Middle frontal gyrus (tissue), 1 donor: ENCODE measurements at regions not wholly inside any gene's neighbourhood (a gene's known extent, or its start where the extent isn't known, plus 50 kb on each side); places are given as distances from the start of the nearest gene placed in this dataset.

Experiments used
- DNase-seq: peaks from one replicate; pipeline ENCODE4 v3.0.0-alpha.2; 2015; ENCODE audit warnings: low spot score; ENCODE audit errors: extremely low spot score

- no peak for DNase-seq
These were observed 464.4 kb downstream of the CDH11 start for GRCh38 chr16:64657316-64658011.

- DNase-seq = no peak
These were observed 465.4 kb downstream of the CDH11 start for GRCh38 chr16:64656471-64656870.

GRCh38 chr16:64654178-64654577 lies 467.7 kb downstream of the CDH11 start:
- DNase-seq = no peak

GRCh38 chr16:64648282-64648681 lies 473.6 kb downstream of the CDH11 start:
- no peak for DNase-seq

- no peak for DNase-seq
These were observed 480.5 kb downstream of the CDH11 start for GRCh38 chr16:64641343-64641742.

GRCh38 chr16:64638766-64639165 lies 483.1 kb downstream of the CDH11 start:
- DNase-seq = no peak

- DNase-seq = no peak
These were observed 492.2 kb downstream of the CDH11 start for GRCh38 chr16:64629622-64630021.

- DNase-seq = no peak
These were observed 494.1 kb downstream of the CDH11 start for GRCh38 chr16:64627781-64628180.

- no peak for DNase-seq
These were observed 494.6 kb downstream of the CDH11 start for GRCh38 chr16:64627288-64627687.

GRCh38 chr16:64626776-64627175 lies 495.1 kb downstream of the CDH11 start:
- no peak for DNase-seq

GRCh38 chr16:64621616-64622015 lies 500.2 kb downstream of the CDH11 start:
- DNase-seq = no peak

GRCh38 chr16:64617836-64618476 lies 503.9 kb downstream of the CDH11 start:
- DNase-seq = no peak

GRCh38 chr16:64615630-64616280 lies 506.1 kb downstream of the CDH11 start:
- no peak for DNase-seq

GRCh38 chr16:64596196-64596595 lies 525.7 kb downstream of the CDH11 start:
- no peak for DNase-seq

- no peak for DNase-seq
These were observed 531.4 kb downstream of the CDH11 start for GRCh38 chr16:64590513-64590912.

GRCh38 chr16:64589836-64590235 lies 532.0 kb downstream of the CDH11 start:
- no peak for DNase-seq

- DNase-seq = no peak
These were observed 535.1 kb downstream of the CDH11 start for GRCh38 chr16:64586781-64587180.

- DNase-seq = no peak
These were observed 536.5 kb downstream of the CDH11 start for GRCh38 chr16:64585367-64585766.

- DNase-seq = no peak
These were observed 541.3 kb downstream of the CDH11 start for GRCh38 chr16:64580558-64580957.

- DNase-seq = no peak
These were observed 542.2 kb downstream of the CDH11 start for GRCh38 chr16:64579712-64580111.

- DNase-seq = no peak
These were observed 576.1 kb downstream of the CDH11 start for GRCh38 chr16:64545768-64546167.

GRCh38 chr16:64544859-64545258 lies 577.0 kb downstream of the CDH11 start:
- no peak for DNase-seq

- DNase-seq = no peak
These were observed 578.4 kb downstream of the CDH11 start for GRCh38 chr16:64543441-64543840.
